GM18511 (cell line): ENCODE measurements at regions not wholly inside any gene's neighbourhood (a gene's known extent, or its start where the extent isn't known, plus 50 kb on each side); places are given as distances from the start of the nearest gene placed in this dataset.

Experiments used
- ATAC-seq: cut with Tn5 transposase; IDR thresholded peaks from one replicate; pipeline ENCODE4 v1.9.1; 2021; ENCODE audit warnings: mild to moderate bottlenecking, moderate library complexity; ENCODE audit not compliant: unreplicated experiment

- ATAC-seq: no peak
Measured at GRCh38 chr6:15960740-15961634, 167.9 kb upstream of the MYLIP start.

GRCh38 chr6:15957655-15958169 lies 171.2 kb upstream of the MYLIP start:
- ATAC-seq: no peak

- no peak for ATAC-seq
Measured at GRCh38 chr6:15956205-15957106, 172.4 kb upstream of the MYLIP start.

GRCh38 chr6:15955484-15955883 lies 173.4 kb upstream of the MYLIP start:
- ATAC-seq: no peak

GRCh38 chr6:15953152-15953880 lies 175.6 kb upstream of the MYLIP start:
- no peak for ATAC-seq

- no peak for ATAC-seq
Measured at GRCh38 chr6:15952231-15953151, 176.4 kb upstream of the MYLIP start.

GRCh38 chr6:15950962-15951569 lies 177.8 kb upstream of the MYLIP start:
- no peak for ATAC-seq

- ATAC-seq: no peak
Measured at GRCh38 chr6:15949982-15950381, 178.9 kb upstream of the MYLIP start.

GRCh38 chr6:15948930-15949900 lies 179.7 kb upstream of the MYLIP start:
- no peak for ATAC-seq

GRCh38 chr6:15947923-15948322 lies 181.0 kb upstream of the MYLIP start:
- no peak for ATAC-seq

- no peak for ATAC-seq
Measured at GRCh38 chr6:15947436-15947835, 181.4 kb upstream of the MYLIP start.

GRCh38 chr6:15946701-15947385 lies 182.0 kb upstream of the MYLIP start:
- ATAC-seq: no peak

GRCh38 chr6:15945593-15946159 lies 183.2 kb upstream of the MYLIP start:
- no peak for ATAC-seq

GRCh38 chr6:15943423-15943822 lies 185.5 kb upstream of the MYLIP start:
- ATAC-seq: no peak

GRCh38 chr6:15941168-15941567 lies 187.7 kb upstream of the MYLIP start:
- no peak for ATAC-seq

- ATAC-seq: no peak
Measured at GRCh38 chr6:15938107-15938506, 190.8 kb upstream of the MYLIP start.

- ATAC-seq: no peak
Measured at GRCh38 chr6:15937602-15938001, 191.3 kb upstream of the MYLIP start.
